Eye (tissue), 1 donor: ENCODE measurements at regions not wholly inside any gene's neighbourhood (a gene's known extent, or its start where the extent isn't known, plus 50 kb on each side); places are given as distances from the start of the nearest gene placed in this dataset.

Source experiments
- DNase-seq: peaks from one replicate; pipeline ENCODE4 v3.0.0-alpha.2; 2015

DNA sequence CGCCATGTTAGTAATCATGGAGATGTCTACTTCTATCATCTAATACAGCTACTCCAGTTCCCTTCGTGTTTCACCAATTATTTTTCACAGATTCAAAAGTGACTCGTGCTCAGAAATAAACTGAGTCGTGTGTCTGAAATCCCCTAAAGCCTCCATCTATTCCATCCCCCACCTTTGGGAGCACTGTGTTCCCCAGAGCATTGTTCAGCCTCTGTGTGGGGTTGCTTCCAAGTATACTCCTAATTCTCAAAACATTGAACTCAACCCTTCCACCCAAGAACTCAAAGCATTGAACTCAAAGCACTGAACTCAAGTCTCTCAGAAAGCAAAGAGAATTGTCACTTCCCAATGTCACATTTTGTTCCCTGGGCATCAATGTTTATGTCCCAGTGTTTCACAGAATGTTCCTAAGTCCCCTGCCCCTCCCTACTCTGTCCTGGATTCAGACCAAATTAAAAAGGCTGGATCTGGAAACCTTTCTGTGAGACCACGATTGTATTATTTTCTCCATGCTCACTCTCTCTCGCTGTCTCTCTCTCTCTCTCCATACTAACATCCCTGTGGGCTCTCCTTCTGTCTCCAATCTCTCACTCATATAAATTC, 138.5 kb upstream of the QRFPR start:
- no peak for DNase-seq

DNA sequence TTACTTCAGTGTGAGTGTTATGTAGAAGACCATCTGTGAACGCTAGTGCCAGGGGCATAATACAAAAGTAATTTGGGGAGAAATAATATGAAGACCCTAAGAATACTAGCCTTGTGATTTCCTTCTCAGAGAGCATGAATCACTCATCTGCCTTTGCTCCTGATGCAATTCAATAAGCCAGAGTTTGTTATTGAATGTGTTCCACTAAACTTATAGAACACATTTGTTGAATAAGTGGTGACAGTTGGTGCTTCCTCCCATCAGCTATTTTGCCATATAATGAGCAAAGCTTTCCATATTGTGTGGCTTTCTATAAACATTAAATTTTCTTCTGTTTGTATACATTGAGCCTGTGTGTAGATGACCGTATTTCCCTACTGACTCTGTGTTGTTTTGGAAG, 136.4 kb upstream of the QRFPR start:
- no peak for DNase-seq

- DNase-seq = no peak
These were observed 133.6 kb upstream of the QRFPR start for GRCh38 chr4:121514443-121514842.

DNA sequence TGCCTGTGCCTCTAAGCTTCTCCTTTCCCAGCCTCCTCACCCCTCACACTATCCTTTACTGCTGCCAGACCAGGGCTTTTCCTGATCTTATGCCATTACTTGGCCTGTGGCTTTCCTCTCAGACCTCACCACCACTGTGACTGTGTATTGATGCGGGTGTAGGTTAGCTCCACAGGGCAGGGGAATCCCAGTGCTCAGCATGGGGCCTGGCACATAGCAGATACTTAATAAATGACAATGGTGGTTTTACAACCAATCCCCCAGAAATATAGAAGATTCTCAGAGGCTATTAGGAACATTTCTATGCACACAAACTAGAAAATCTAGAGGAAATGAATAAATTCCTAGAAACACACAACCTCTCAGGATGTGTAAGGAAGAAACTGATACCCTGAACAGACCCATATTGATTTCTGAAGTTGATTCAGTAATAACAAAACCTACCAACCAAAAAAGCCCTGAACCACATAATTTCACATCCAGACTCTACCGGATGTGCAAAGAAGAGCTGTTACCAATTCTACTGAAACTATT, 129.6 kb upstream of the QRFPR start:
- no peak for DNase-seq

DNA sequence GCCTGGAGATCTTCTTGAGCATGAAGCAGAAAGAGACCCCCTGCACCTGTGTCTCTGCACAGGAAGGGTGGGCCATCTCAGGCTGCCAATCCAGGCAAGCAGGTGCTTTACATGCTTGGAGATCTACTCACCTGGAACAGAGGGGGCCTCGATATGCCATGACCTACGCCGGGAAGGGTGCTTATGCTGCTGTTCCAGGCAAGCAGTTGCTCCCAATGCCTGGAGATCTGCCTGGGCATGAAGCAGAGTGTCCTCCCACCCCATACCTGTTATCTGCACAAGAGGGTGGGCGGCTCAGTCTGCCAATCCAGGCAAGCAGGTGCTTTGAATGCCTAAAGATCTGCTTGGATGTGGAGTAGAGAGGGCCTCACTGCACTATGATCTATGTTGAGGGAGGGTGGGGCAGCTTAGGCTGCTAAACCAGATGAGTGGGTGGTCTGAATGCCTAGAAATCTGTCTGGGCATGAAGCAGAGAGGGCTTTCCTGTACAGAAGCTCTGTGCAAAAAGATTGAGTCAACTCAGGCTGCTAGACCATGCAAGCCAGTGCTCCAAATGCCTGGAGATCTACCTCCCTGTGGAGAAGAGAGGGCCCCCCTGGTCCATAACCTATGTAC, 104.5 kb upstream of the QRFPR start:
- no peak for DNase-seq

- peak; percentile 9 for DNase-seq
These were observed 103.8 kb upstream of the QRFPR start for GRCh38 chr4:121484633-121485032.

DNA sequence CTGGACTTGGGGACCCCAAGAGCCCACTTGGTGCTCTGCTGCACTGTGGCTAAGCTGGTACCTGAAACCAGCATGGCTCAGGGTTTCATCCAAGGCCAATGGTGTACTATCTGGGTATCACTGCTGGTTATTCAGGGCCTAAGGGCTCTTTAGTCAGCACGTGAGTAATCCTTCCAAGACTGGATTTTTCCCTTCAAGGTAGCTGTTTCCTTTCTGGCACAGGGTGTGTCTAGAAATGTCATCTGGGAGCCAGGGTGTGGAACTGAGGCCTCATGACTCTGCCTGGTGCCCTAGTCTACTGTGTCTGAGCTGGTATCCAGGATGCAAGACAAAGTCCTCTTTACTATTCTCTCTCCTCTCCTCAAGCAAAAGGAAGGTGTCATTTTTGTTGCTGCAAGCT, 99.0 kb upstream of the QRFPR start:
- no peak for DNase-seq

DNA sequence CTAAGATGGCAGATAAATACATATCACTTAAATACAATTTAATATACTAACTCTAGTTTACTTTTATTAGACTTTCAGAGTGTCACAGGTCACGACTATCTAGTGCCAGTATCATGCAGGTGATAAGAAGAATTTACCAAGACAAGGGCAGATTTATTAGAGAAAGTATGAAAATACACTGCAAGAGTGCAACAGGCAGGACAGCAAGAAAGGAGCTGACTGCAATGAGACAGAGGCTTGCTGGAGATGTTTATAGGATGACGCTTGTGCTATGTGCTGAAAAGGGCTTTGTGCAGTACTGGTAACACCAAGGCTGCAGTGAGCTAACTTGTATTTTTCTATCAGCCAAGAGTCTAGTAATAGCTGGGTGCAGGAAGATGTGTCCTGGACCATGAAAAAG, 96.7 kb upstream of the QRFPR start:
- no peak for DNase-seq

DNA sequence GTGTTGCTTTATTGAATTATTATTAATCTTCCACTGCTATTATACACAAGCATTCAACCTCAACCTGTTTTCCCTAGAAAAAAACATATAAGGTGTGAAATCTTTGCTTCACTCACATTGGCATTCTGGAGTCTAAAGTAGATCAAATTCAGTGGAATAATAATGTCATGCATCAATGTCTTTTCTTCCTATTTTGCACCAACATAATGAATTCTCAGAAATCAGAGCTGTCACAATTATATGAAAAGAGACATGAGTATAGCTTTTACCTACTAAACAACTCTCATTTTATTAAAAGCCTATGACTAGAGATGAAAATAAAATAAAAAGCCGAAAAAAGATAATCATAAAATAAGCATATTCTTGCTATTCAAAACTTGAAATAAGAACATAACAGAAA, 96.3 kb upstream of the QRFPR start:
- no peak for DNase-seq

DNA sequence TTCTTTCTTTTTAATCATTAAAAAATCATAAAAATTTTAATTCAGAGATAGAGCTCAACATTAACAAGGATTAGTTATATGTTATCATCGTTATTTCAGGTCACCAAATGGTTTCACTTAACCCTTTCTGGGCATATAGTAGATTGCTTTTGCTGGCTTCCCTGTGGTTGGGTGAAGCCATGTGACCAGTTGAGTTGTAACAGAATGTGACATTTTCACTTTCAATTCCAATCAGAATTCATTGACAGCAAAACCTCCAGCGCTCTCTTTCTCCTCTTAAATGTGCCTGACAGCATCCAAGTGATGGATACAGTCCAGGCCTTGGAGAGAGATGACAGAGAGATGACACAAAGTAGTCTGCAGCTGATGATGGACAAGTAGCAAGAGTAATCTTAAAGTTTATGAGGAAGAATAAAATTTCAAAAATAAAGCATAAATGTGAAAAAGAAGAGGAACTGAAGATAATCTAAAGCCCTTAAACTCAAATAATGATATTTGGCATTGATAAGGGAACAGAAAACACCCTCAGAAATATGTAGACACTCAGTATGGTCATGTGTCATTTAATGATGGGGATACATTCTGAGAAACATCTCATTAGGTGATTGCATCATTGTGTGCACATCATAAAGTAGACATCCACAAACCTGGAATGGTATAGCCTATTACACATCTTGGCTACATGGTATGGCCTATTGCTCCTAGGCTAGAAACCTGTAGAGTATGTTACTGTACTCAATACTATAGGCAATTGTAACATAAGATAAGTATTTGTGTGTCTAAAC, 92.3 kb upstream of the QRFPR start:
- no peak for DNase-seq

DNA sequence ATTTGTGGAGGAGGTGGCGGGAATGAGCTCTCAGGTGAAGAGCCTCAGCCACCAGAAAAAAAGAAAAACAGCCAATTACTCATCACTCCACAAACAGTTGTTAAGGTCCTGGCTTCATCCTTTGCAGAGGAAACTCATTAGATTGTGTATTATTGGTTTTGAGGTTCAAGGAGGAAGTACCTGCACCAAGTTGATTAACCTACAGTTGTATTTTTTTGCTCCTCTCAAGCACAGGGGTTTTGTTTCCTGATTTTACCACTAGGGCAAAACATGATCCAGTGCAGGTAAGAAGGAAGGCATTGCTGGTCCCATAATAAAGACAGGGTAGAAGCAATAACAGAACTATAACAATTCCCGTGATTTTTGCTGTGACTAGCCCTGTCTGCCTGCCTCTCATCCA, 84.0 kb upstream of the QRFPR start:
- DNase-seq = no peak

DNA sequence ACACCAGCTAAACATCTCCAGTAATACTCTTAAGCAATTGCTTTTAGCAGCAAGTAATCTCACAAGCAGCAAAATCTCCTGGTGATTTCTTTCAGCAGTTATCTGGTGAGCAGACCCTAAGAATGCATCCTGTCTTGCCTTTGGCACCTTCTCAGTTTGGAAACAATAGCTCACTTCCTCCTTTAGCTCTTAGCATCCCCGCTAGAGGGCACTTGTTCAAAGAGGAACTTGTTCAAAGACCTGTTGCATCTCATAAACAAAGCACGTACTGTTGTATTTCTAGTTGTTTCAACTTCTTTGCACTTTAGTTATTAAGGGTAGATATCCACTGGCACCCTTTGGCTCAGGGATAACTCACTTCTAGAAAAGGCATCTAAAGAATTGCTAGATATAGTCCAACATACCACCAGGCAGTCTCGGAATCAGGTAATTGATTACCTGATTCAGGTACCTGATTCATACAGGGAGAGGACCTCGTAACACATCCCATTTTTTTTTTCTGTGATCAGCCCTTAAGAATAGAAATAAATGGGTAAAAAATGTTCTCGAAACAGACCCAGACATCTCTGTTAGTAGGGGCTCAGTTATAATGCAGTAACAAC, 81.9 kb upstream of the QRFPR start:
- DNase-seq = peak; percentile 69

DNA sequence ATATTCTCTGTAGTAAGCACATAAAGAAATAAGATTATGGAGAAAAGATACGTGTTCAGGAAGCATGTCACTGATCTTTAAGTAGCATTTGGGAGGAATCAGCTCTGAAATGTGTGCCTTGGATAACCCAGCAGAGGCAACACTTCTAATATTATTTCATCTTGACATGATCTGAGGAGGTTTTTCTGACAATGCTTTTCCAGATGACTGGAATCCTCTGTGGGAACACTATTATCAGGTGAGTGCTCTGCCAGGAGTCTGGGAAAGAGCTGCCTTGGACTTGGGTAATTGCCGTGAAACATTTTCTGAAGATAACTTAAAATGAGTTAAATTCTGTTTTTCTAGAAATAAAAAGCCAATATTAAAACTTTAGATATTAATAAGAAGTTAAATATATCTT, 78.2 kb upstream of the QRFPR start:
- DNase-seq = no peak

DNA sequence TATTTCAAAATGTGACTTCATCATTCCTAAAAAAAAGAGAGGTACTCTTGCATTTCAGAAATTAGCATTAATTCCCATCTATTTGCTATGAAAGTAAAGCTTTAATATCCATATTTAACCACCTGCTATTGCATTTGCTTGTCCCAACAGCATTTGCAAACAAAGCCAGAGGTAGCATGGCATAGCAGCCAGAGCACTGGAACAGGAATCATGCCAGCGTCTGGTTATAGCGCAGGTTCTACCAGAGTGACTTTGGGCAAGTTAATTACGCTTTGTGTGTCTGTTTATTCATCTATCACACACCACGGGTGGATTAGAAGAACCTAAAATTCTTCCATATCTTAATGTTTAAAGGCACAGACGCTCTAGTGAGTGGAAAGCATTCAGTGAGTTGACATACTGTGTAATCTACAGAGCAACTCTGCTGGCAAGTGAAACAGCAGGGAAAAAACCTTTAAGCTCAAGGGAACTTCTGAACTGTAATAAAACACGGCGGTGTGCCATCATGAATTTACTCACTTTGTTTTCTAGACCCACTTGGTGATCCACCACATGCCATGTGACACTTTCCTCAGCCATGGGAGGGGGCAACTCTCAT, 76.6 kb upstream of the QRFPR start:
- peak; percentile 26 for DNase-seq

- DNase-seq = no peak
These were observed 74.5 kb upstream of the QRFPR start for GRCh38 chr4:121455285-121455684.

DNA sequence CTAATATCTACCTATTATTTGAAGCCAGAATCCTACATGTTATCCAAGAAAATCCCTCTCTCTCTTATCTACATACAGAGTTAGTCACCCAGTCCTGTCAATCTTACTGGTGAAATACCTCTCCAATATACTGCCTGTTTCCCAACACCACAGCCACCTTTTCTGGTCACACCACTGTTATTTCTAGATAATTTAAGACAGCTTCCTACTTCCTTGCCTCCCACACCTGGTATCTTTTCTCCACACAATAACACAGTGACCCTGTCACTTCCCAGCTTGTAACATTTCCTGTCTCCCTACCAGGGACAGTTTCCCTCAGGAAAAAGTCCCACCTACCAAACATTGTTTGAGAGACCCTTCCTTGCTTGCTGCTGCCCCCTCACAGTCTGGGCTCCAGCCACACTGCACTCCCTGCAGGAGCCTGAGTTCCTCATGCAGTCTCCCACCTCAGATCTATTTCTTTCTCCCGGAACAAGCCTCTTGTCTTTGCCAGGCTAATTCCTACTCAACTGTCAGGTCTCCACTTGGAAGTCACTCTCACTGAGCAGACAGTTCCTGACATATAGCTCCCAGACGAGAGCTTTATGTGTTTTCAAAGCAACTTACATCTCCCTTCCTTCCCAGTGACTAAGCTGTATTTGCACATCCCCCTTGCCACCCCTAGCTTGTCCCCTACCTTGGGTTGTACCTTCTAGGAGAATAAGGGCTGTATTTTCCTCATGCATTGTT, 73.6 kb upstream of the QRFPR start:
- DNase-seq = peak; percentile 32

GRCh38 chr4:121451310-121451709, 70.5 kb upstream of the QRFPR start:
- no peak for DNase-seq

DNA sequence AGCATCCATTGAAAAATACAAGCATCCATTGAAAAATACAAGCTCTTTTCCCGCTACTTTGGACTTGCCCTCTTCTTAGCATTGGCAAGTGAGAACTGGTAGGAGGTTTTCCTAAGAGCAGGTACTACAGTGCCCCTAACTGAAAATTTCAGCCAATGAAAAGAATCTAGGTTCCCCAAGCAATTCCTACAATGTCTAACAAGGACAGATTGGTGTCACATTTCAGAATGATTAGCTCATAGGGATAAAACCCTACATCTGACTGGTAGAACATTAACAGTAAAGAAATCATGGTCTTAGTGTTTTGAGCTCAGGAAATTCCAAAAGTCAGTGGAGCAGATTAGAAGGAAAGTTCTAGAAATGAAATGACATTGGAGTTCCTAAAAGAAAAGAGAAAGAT, 68.6 kb upstream of the QRFPR start:
- no peak for DNase-seq

GRCh38 chr4:121448231-121448630, 67.4 kb upstream of the QRFPR start:
- no peak for DNase-seq

- no peak for DNase-seq
These were observed 58.9 kb upstream of the QRFPR start for GRCh38 chr4:121439669-121440068.
